ENCODE measurements at regions not wholly inside any gene's neighbourhood (a gene's known extent, or its start where the extent isn't known, plus 50 kb on each side); places are given as distances from the start of the nearest gene placed in this dataset.
"Not testable (repeated sequence)": the region's sequence is repeated elsewhere in the genome, so short reads cannot be mapped to it uniquely, and the experiment has no call there.

- POLR2A ChIA-PET: no interaction called here
- CTCF ChIA-PET: no interaction called here
- no peak for TF ChIP-seq CTCF (IDR thresholded peaks at IDR 0.05; ENCODE audit: control extremely low read depth, extremely low read depth, low read depth, missing control alignments)
- DNase-seq (ENCODE audit: extremely low spot score): no peak
These were observed 1515.4 kb upstream of the DEFB115 start for GRCh38 chr20:29741894-29742698.

GRCh38 chr20:29742699-29743100 is 1514.8 kb upstream of the DEFB115 start:
- DNase-seq (ENCODE audit: extremely low spot score): no peak
- ChIA-PET POLR2A (no interaction called here), CTCF (no interaction called here)
- no peak for TF ChIP-seq CTCF (IDR thresholded peaks at IDR 0.05; ENCODE audit: control extremely low read depth, extremely low read depth, low read depth, missing control alignments)

- no peak for DNase-seq (ENCODE audit: extremely low spot score)
- no peak for TF ChIP-seq CTCF (IDR thresholded peaks at IDR 0.05; ENCODE audit: control extremely low read depth, extremely low read depth, low read depth, missing control alignments)
- ChIA-PET CTCF (no interaction called here), POLR2A (no interaction called here)
These were observed 1514.1 kb upstream of the DEFB115 start for GRCh38 chr20:29743101-29743931.

- CTCF ChIA-PET: no interaction called here
- DNase-seq (ENCODE audit: extremely low spot score): no peak
- POLR2A ChIA-PET: no interaction called here
- TF ChIP-seq CTCF (IDR thresholded peaks at IDR 0.05; ENCODE audit: control extremely low read depth, extremely low read depth, low read depth, missing control alignments): no peak
These were observed 1513.4 kb upstream of the DEFB115 start for GRCh38 chr20:29744071-29744470.

- CTCF ChIA-PET: not testable (repeated sequence)
These were observed 1511.8 kb upstream of the DEFB115 start for GRCh38 chr20:29745534-29746245.

GRCh38 chr20:29750268-29750899 is 1507.1 kb upstream of the DEFB115 start:
- ChIA-PET CTCF (no interaction called here), POLR2A (no interaction called here)
- no peak for TF ChIP-seq CTCF (IDR thresholded peaks at IDR 0.05; ENCODE audit: control extremely low read depth, extremely low read depth, low read depth, missing control alignments)
- no peak for DNase-seq (ENCODE audit: extremely low spot score)

More at GRCh38 chr20:29745534-29746245, 1511.8 kb upstream of the DEFB115 start:
- POLR2A ChIA-PET; DNase-seq (ENCODE audit: extremely low spot score): not testable (repeated sequence)

- DNase-seq (ENCODE audit: extremely low spot score); CTCF ChIA-PET; POLR2A ChIA-PET: not testable (repeated sequence)
These were observed 1504.6 kb upstream of the DEFB115 start for GRCh38 chr20:29752644-29753425.

GRCh38 chr20:29753426-29753746 is 1504.1 kb upstream of the DEFB115 start:
- DNase-seq (ENCODE audit: extremely low spot score); CTCF ChIA-PET: not testable (repeated sequence)

GRCh38 chr20:29753879-29754278 is 1503.6 kb upstream of the DEFB115 start:
- DNase-seq (ENCODE audit: extremely low spot score); CTCF ChIA-PET; POLR2A ChIA-PET: not testable (repeated sequence)

More at GRCh38 chr20:29753426-29753746, 1504.1 kb upstream of the DEFB115 start:
- POLR2A ChIA-PET: not testable (repeated sequence)

GRCh38 chr20:29755854-29756498 is 1501.5 kb upstream of the DEFB115 start:
- POLR2A ChIA-PET; DNase-seq (ENCODE audit: extremely low spot score); CTCF ChIA-PET: not testable (repeated sequence)
